Tibial artery (tissue), 4 donors: ENCODE measurements at regions not wholly inside any gene's neighbourhood (a gene's known extent, or its start where the extent isn't known, plus 50 kb on each side); places are given as distances from the start of the nearest gene placed in this dataset.
A peak's percentile ranks its signal among the peaks of the same experiment; 100 is the strongest.
"Not testable (repeated sequence)": the region's sequence is repeated elsewhere in the genome, so short reads cannot be mapped to it uniquely, and the experiment has no call there.

Experiments
- DNase-seq, 2 donors: peaks; one replicate each; pipeline ENCODE4 v3.0.0-alpha.2; 2019
- H3K27ac ChIP-seq, 2 donors: fragments of 200-600 bp; sonication (generic) in 1 of 2; 1 replicate in 1 of 2; 2 replicates in 1 of 2; pipeline ENCODE4 v1.5.1; 2018 to 2019; ENCODE audit warnings: mild to moderate bottlenecking in 1 of 2
- H3K27me3 ChIP-seq, 2 donors: fragments of 200-600 bp; sonication (generic) in 1 of 2; one replicate each; pipeline versions ENCODE4 v1.5.1 to v1.6.0; 2016 to 2019
- H3K36me3 ChIP-seq, 3 donors: fragments of 200-600 bp; sonication (generic) in 2 of 3; one replicate each; pipeline ENCODE4 v1.5.1; 2016 to 2019; ENCODE audit warnings: mild to moderate bottlenecking in 2 of 3
- H3K4me1 ChIP-seq, 4 donors: fragments of 200-600 bp; sonication (generic) in 2 of 4; 1 replicate in 3 of 4; 2 replicates in 1 of 4; pipeline ENCODE4 v1.5.1; 2016 to 2019
- H3K4me3 ChIP-seq, 2 donors: fragments of 200-600 bp; sonication (generic) in 1 of 2; 1 replicate in 1 of 2; 2 replicates in 1 of 2; pipeline ENCODE4 v1.5.1; 2018 to 2019; ENCODE audit warnings: mild to moderate bottlenecking in 2 of 2
- H3K9me3 ChIP-seq, 3 donors: fragments of 200-600 bp; sonication (generic) in 1 of 3; one replicate each; pipeline ENCODE4 v1.5.1; 2016 to 2019
- intact Hi-C: fragments of 100-400 bp; cut with DNase I; formaldehyde crosslinking; loops from one replicate; pipeline ENCODE4 v1.15.0; 2023; ENCODE audit warnings: low total_unique reads
- TF ChIP-seq, protein P1 (sequence below), 2 experiments: fragments of 200-600 bp in 1 of 2; fragments of 450-650 bp in 1 of 2; IDR thresholded peaks; one replicate each; pipeline ENCODE4 v1.5.1; 2017 to 2019; ENCODE audit warnings: antibody characterized with exemption in 2 of 2, mild to moderate bottlenecking in 1 of 2, moderate library complexity in 1 of 2

DNA sequence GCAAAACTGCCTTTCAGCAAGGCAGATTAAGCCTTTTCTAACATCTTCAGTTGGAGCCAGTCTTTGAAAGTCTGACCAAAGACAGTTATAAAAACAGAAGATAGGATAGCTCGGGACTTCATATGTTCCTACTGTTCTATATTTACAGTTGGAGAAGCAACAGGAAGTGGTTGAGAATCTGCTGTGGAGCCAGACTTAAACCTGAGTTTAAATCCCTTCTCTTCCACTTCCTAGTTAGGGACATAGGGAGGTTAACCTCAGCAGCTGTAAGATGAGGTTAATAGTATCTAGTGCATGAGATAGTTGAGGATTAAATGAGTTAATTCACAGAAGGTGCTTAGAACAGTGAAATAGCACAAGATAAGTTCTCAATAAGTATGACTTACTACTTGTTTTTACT lies 84.5 kb upstream of the FREM1 start:
- intact Hi-C loops = no loop called here
- no peak for DNase-seq

DNA sequence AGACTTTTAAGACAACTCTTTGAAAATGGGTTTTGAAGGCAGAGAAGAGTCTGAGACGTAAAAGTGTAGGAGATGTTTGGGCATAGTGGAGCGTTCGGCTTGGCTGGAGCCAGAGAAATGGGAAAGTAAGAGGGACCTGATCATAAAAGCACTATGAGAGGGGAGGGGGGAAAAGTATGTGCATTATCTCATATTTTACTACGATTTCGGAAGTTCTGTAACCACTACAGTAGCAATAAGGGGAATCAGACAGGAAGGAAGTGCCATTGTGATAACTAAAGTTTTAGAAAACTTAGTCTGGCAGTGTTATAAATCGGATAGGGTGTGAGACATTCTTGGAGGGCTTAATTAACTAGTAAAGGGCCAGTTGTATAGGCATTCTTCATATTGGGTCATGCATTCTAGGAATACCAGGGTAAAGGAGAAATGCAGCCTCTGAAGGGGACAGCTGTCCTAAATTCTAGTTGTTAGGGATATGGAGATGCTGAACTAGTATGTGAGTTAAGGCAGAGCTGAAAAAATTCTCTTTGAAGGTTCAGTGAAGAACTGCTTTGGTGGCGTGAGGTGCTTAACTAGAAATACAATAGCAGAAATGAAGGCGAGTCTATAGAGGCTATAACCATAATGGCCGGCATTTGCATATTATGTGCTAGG lies 83.8 kb upstream of the FREM1 start:
- Histone ChIP-seq H3K4me1 (peaks cover 0 to 17% (median 5%) of the 10 kb centered on the region in 4 donors), H3K4me3 (peak overlapping the region; percentile 62 to 77), H3K36me3 (no peaks in the 10 kb centered on the region), H3K9me3 (no peaks in the 10 kb centered on the region), H3K27ac (peak overlapping the region in 1 of 2 donors; percentile 40), H3K27me3 (no peaks in the 10 kb centered on the region)
- intact Hi-C loops = no loop called here
- DNase-seq = no peak
- TF ChIP-seq, protein P1, sequence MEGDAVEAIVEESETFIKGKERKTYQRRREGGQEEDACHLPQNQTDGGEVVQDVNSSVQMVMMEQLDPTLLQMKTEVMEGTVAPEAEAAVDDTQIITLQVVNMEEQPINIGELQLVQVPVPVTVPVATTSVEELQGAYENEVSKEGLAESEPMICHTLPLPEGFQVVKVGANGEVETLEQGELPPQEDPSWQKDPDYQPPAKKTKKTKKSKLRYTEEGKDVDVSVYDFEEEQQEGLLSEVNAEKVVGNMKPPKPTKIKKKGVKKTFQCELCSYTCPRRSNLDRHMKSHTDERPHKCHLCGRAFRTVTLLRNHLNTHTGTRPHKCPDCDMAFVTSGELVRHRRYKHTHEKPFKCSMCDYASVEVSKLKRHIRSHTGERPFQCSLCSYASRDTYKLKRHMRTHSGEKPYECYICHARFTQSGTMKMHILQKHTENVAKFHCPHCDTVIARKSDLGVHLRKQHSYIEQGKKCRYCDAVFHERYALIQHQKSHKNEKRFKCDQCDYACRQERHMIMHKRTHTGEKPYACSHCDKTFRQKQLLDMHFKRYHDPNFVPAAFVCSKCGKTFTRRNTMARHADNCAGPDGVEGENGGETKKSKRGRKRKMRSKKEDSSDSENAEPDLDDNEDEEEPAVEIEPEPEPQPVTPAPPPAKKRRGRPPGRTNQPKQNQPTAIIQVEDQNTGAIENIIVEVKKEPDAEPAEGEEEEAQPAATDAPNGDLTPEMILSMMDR (IDR thresholded peaks at IDR 0.05) = no peak

More for the DNA sequence above, 84.5 kb upstream of the FREM1 start:
- no peak overlapping the region for H3K4me3 ChIP-seq
- no peak overlapping the region for H3K27ac ChIP-seq
- no peaks in the 10 kb centered on the region for H3K27me3 ChIP-seq
- TF ChIP-seq, protein P1 (IDR thresholded peaks at IDR 0.05) = no peak
- peaks cover 0 to 17% (median 5%) of the 10 kb centered on the region in 4 donors for H3K4me1 ChIP-seq
- no peaks in the 10 kb centered on the region for H3K36me3 ChIP-seq
- no peaks in the 10 kb centered on the region for H3K9me3 ChIP-seq

DNA sequence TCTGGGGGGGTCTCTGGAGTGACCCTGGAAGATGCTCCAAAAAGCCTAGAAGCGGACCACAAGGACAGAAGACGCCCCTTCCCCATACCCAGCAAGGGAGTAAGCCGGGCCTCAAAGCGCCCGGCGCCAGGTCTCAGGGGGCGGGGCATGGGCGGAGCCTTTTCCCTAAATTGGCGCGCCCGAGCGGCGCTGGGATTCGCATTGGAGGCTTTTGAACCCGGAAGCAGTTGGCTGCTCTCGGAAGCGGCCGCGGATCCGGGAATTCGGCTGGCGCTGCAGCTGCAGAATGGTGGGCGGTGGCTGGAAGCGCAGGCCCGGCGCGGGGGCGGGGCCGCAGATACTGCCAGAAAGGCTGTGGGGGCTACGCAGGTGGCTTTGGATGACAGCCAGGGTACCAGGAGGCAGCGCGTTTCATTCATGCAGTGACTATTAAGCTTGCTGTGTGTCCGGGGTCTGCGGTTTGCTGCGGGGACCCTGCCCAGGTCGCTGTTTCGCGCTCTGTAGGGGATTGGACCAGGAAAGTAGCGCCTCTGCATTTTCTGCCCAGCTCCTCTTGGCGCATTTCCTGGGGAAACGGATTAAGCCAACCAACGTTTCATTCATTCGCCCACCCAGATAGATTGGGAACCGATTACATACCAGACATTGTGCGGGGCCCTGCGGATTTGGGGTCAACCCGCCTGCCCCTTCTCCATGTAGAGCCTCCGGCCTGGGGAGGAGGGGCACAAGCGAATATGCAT lies 83.0 kb upstream of the FREM1 start:
- TF ChIP-seq, protein P1 (IDR thresholded peaks at IDR 0.05) = no peak
- H3K36me3 ChIP-seq = no peaks in the 10 kb centered on the region
- peaks cover 0 to 17% (median 5%) of the 10 kb centered on the region in 4 donors for H3K4me1 ChIP-seq
- DNase-seq = peak; percentile 58 to 89
- peak overlapping the region; percentile 62 to 77 for H3K4me3 ChIP-seq
- no peaks in the 10 kb centered on the region for H3K9me3 ChIP-seq
- no peaks in the 10 kb centered on the region for H3K27me3 ChIP-seq
- H3K27ac ChIP-seq = peak overlapping the region; percentile 40 to 48
- intact Hi-C loops = no loop called here

DNA sequence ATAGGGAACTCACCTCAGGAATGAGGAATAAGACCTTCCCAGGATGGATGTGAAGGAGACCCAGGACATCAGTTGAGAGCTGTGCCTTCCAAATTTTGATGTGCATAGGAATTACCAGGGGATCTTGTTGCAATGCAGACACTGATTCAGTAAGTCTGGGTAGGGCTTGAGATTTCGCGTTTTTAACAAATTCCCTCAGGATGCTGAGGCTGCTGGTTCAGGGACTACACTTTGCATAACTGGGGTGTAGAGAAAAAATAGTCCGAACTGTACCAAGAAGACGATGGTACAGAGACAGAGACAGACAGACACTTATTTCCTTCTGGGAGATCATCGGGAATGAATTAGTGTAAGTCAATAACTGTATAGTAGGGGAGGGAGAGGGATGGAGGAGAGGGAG lies 82.3 kb upstream of the FREM1 start:
- DNase-seq = no peak
- Histone ChIP-seq H3K27me3 (no peaks in the 10 kb centered on the region), H3K4me1 (peaks cover 0 to 17% (median 5%) of the 10 kb centered on the region in 4 donors), H3K27ac (peak overlapping the region in 1 of 2 donors; percentile 40), H3K9me3 (no peaks in the 10 kb centered on the region), H3K4me3 (peak overlapping the region; percentile 62 to 77), H3K36me3 (no peaks in the 10 kb centered on the region)
- intact Hi-C loops = no loop called here
- TF ChIP-seq, protein P1 (IDR thresholded peaks at IDR 0.05) = no peak

DNA sequence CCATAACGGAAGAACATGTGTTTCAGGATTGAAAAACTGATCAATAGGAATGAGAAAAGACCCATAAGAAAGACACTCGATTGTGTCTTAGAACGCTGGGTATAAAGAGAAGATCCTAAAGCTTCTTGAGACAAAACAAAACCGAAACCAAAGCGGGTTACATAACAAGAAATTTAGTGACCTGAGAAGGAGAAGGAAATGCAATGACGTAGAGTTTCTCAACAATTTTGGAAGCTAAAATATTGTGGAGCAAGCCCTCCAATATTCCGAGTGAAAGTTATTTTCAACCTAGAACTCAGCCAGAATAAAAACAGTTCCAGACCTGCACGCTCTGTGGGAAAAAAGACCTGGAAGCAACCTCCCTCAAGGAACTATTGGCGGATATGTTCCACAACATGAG lies 81.9 kb upstream of the FREM1 start:
- intact Hi-C loops = no loop called here
- H3K9me3 ChIP-seq = no peaks in the 10 kb centered on the region
- TF ChIP-seq, protein P1 (IDR thresholded peaks at IDR 0.05) = no peak
- H3K4me1 ChIP-seq = peaks cover 0 to 17% (median 5%) of the 10 kb centered on the region in 4 donors
- no peak overlapping the region for H3K4me3 ChIP-seq
- H3K36me3 ChIP-seq = no peaks in the 10 kb centered on the region
- DNase-seq = no peak
- no peak overlapping the region for H3K27ac ChIP-seq
- no peaks in the 10 kb centered on the region for H3K27me3 ChIP-seq

DNA sequence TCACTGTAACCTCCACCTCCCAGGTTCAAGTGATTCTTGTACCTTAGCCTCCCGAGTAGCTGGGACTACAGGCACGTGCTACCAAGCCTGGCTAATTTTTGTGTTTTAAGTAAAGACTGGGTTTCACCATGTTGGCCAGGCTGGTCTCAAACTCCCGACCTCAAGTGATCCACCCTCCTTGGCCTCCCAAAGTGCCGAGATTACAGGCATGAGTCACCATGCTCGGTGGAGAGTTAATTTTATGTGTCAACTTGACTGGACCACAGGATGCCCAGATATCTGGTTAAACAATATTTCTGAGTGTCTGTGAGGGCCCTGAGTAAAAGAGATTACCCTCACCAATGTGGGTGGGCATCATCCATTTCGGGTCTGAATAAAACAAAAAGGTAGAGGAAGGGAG lies 80.4 kb upstream of the FREM1 start:
- intact Hi-C loops, DNase-seq: not testable (repeated sequence)

More for the DNA sequence above, 80.4 kb upstream of the FREM1 start:
- H3K36me3 ChIP-seq, H3K27me3 ChIP-seq, H3K4me3 ChIP-seq, H3K9me3 ChIP-seq, H3K27ac ChIP-seq: not testable (repeated sequence)
- H3K4me1 ChIP-seq = peaks cover 0 to 17% (median 5%) of the 10 kb centered on the region in 4 donors
